Effector memory CD4-positive, alpha-beta T cell (primary cell): ENCODE measurements at regions not wholly inside any gene's neighbourhood (a gene's known extent, or its start where the extent isn't known, plus 50 kb on each side); places are given as distances from the start of the nearest gene placed in this dataset.

Source experiments
- DNase-seq, 3 donors: peaks; one replicate each; pipeline ENCODE4 v3.0.0-alpha.2; 2020
- H3K27ac ChIP-seq: 2 replicates; pipeline ENCODE4 v1.7.0; 2013; ENCODE audit warnings: mild to moderate bottlenecking, low read length, moderate library complexity; ENCODE audit not compliant: insufficient read depth, poor library complexity, severe bottlenecking
- H3K27me3 ChIP-seq: replicated peaks from 2 replicates; pipeline ENCODE4 v1.7.0; 2013; ENCODE audit warnings: mild to moderate bottlenecking, low read length; ENCODE audit not compliant: insufficient read depth, control insufficient read depth, poor library complexity, severe bottlenecking
- H3K36me3 ChIP-seq: 2 replicates; pipeline ENCODE4 v1.7.0; 2013; ENCODE audit warnings: mild to moderate bottlenecking, low read length, moderate library complexity; ENCODE audit not compliant: control insufficient read depth, insufficient read depth
- H3K4me1 ChIP-seq: 2 replicates; pipeline ENCODE4 v1.7.0; 2013; ENCODE audit warnings: low read length, mild to moderate bottlenecking; ENCODE audit not compliant: control insufficient read depth, insufficient read depth, poor library complexity, severe bottlenecking
- H3K4me3 ChIP-seq: 2 replicates; pipeline ENCODE4 v1.7.0; 2013; ENCODE audit warnings: low read length, low read depth, mild to moderate bottlenecking; ENCODE audit not compliant: insufficient read depth, poor library complexity, severe bottlenecking
- H3K9me3 ChIP-seq: 2 replicates; pipeline ENCODE4 v1.7.0; 2013; ENCODE audit warnings: mild to moderate bottlenecking, low read length, moderate library complexity; ENCODE audit not compliant: control insufficient read depth

GRCh38 chr11:115716080-115716479 lies 211.9 kb upstream of the CADM1 start:
- Histone ChIP-seq H3K9me3 (no peaks in the 10 kb centered on the region), H3K4me3 (no peak overlapping the region), H3K27me3 (no peaks in the 10 kb centered on the region), H3K36me3 (no peaks in the 10 kb centered on the region), H3K27ac (no peak overlapping the region), H3K4me1 (no peaks in the 10 kb centered on the region)
- no peak for DNase-seq

GRCh38 chr11:115715251-115715770 lies 211.1 kb upstream of the CADM1 start:
- Histone ChIP-seq H3K4me3 (no peak overlapping the region), H3K27me3 (no peaks in the 10 kb centered on the region), H3K27ac (no peak overlapping the region), H3K9me3 (no peaks in the 10 kb centered on the region), H3K4me1 (no peaks in the 10 kb centered on the region), H3K36me3 (no peaks in the 10 kb centered on the region)
- DNase-seq = no peak

GRCh38 chr11:115712296-115712695 lies 208.1 kb upstream of the CADM1 start:
- H3K36me3 ChIP-seq = no peaks in the 10 kb centered on the region
- no peak overlapping the region for H3K27ac ChIP-seq
- no peak for DNase-seq
- no peaks in the 10 kb centered on the region for H3K9me3 ChIP-seq
- H3K4me1 ChIP-seq = no peaks in the 10 kb centered on the region
- no peak overlapping the region for H3K4me3 ChIP-seq
- H3K27me3 ChIP-seq = no peaks in the 10 kb centered on the region

- Histone ChIP-seq H3K9me3 (no peaks in the 10 kb centered on the region), H3K4me1 (no peaks in the 10 kb centered on the region), H3K36me3 (no peaks in the 10 kb centered on the region), H3K4me3 (no peak overlapping the region), H3K27ac (no peak overlapping the region), H3K27me3 (no peaks in the 10 kb centered on the region)
- no peak for DNase-seq
Observed at GRCh38 chr11:115710980-115711379, 206.8 kb upstream of the CADM1 start.

GRCh38 chr11:115710426-115710825 lies 206.2 kb upstream of the CADM1 start:
- Histone ChIP-seq H3K27me3 (no peaks in the 10 kb centered on the region), H3K9me3 (no peaks in the 10 kb centered on the region), H3K4me3 (no peak overlapping the region), H3K4me1 (no peaks in the 10 kb centered on the region), H3K27ac (no peak overlapping the region), H3K36me3 (no peaks in the 10 kb centered on the region)
- DNase-seq = no peak

- Histone ChIP-seq H3K4me1 (no peaks in the 10 kb centered on the region), H3K27ac (no peak overlapping the region), H3K9me3 (no peaks in the 10 kb centered on the region), H3K4me3 (no peak overlapping the region), H3K27me3 (no peaks in the 10 kb centered on the region), H3K36me3 (no peaks in the 10 kb centered on the region)
- DNase-seq = no peak
Observed at GRCh38 chr11:115709297-115709696, 205.1 kb upstream of the CADM1 start.

GRCh38 chr11:115707180-115707905 lies 203.1 kb upstream of the CADM1 start:
- H3K4me1 ChIP-seq = no peaks in the 10 kb centered on the region
- no peaks in the 10 kb centered on the region for H3K36me3 ChIP-seq
- H3K9me3 ChIP-seq = no peaks in the 10 kb centered on the region
- H3K27me3 ChIP-seq = no peaks in the 10 kb centered on the region
- no peak overlapping the region for H3K27ac ChIP-seq
- no peak for DNase-seq
- H3K4me3 ChIP-seq = no peak overlapping the region

GRCh38 chr11:115706626-115707135 lies 202.5 kb upstream of the CADM1 start:
- no peaks in the 10 kb centered on the region for H3K9me3 ChIP-seq
- no peak overlapping the region for H3K27ac ChIP-seq
- H3K27me3 ChIP-seq = no peaks in the 10 kb centered on the region
- no peaks in the 10 kb centered on the region for H3K4me1 ChIP-seq
- H3K4me3 ChIP-seq = no peak overlapping the region
- no peak for DNase-seq
- no peaks in the 10 kb centered on the region for H3K36me3 ChIP-seq

- Histone ChIP-seq H3K4me3 (no peak overlapping the region), H3K4me1 (no peaks in the 10 kb centered on the region), H3K27me3 (no peaks in the 10 kb centered on the region), H3K9me3 (no peaks in the 10 kb centered on the region), H3K27ac (no peak overlapping the region), H3K36me3 (no peaks in the 10 kb centered on the region)
- DNase-seq = no peak
Observed at GRCh38 chr11:115705200-115705599, 201.0 kb upstream of the CADM1 start.

- Histone ChIP-seq H3K27ac (no peak overlapping the region), H3K9me3 (no peaks in the 10 kb centered on the region), H3K36me3 (no peaks in the 10 kb centered on the region), H3K27me3 (no peaks in the 10 kb centered on the region), H3K4me3 (no peak overlapping the region), H3K4me1 (no peaks in the 10 kb centered on the region)
- DNase-seq = no peak
Observed at GRCh38 chr11:115700981-115701875, 197.0 kb upstream of the CADM1 start.
